Activated CD4-positive, CD25-positive, alpha-beta regulatory T cell treated with anti-CD3 and anti-CD28 coated beads, Interleukin-2, amount 50 U/mL, for 72 hours (primary cell): ENCODE measurements at regions not wholly inside any gene's neighbourhood (a gene's known extent, or its start where the extent isn't known, plus 50 kb on each side); places are given as distances from the start of the nearest gene placed in this dataset.

Experiments
- DNase-seq: peaks from one replicate; pipeline ENCODE4 v3.0.0; 2021

GRCh38 chr7:35331730-35332678, 78.1 kb upstream of the TBX20 start:
- no peak for DNase-seq

- no peak for DNase-seq
Measured at GRCh38 chr7:35329026-35329425, 75.1 kb upstream of the TBX20 start.

GRCh38 chr7:35319606-35320005, 65.7 kb upstream of the TBX20 start:
- no peak for DNase-seq

DNA sequence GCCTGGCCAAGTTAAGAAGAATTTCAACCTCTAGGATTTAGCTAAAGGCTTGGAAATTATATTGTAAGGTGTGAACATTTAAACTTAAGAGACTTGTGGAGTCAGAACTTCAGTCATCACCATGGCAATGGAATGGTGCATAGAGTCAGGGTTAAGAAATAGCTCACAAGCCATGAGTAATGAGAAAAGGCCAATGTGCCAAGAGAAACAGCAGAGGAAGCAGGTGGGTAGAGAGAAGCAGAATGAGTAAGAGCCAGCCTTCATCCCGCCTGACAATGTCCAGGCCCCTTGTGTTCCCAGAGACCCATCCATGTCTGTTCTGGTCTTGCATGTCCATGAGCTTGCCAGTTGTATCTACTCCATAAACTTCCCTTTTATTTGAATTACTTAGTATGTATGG, 62.6 kb upstream of the TBX20 start:
- no peak for DNase-seq

- no peak for DNase-seq
Measured at GRCh38 chr7:35315517-35315916, 61.6 kb upstream of the TBX20 start.

DNA sequence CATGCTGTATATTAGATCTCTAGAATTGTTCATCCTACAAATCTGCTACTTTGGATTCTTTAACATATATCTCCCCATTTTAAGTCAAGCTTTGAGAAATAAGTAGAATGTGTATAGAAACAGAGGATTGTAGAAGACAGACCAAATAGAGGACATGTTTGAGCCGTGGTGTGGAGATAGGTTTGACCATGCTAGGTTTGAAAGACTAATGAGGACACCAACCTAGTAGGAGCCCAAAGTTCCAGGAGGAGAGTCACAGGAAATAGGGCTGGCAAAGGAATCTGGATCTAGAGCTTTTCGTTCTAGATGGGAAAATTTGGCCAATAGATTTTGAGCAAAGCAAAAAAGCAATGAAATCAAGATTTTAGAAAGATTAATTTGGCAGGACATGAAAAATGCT, 60.5 kb upstream of the TBX20 start:
- no peak for DNase-seq

DNA sequence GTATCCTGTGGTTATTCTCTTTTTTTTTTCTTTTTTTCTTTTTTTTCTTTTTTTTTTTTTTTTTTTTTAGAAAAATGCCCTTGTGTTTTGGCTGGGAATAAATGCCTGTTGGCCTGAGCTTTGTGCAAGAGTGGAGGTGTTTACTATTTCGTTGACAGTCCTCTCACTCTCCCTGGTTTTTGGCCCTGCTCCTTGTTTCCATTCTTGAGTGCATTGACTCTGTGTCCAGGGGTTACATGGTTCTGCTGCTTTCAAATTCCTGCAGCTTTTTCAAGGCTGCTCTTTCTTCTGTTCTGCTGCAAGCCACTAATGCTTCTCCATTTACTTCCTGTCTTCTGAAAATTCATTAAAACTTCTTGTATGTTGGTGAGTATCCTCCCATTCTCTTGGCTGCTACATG, 59.7 kb upstream of the TBX20 start:
- no peak for DNase-seq
